Activated B cell treated with CpG ODN at 0.5 μM for 24 hours (primary cell): ENCODE measurements at regions not wholly inside any gene's neighbourhood (a gene's known extent, or its start where the extent isn't known, plus 50 kb on each side); places are given as distances from the start of the nearest gene placed in this dataset.

Experiments used
- ATAC-seq: fragments of 200-7000 bp; cut with Tn5 transposase; one replicate; pipeline ENCODE4 v1.10.0; 2021; ENCODE audit warnings: low read depth, mild to moderate bottlenecking, moderate library complexity
- CTCF ChIA-PET: fragments of 350-600 bp; sonication (Branson Sonifier 250); formaldehyde crosslinking; loops from one replicate; lab custom pipeline; 2021; ENCODE audit warnings: antibody characterized with exemption; lab: Charles Lee
- POLR2A ChIA-PET: fragments of 350-600 bp; sonication (Branson Sonifier 250); formaldehyde crosslinking; loops from one replicate; lab custom pipeline; 2021; ENCODE audit warnings: antibody characterized with exemption; lab: Charles Lee
- DNase-seq: peaks from one replicate; pipeline ENCODE4 v3.0.0; 2022
- H3K27ac Mint-ChIP-seq: one replicate; pipeline ENCODE4 v1.8.0; 2020; ENCODE audit warnings: mixed read lengths
- H3K27me3 Mint-ChIP-seq: one replicate; pipeline ENCODE4 v1.8.0; 2021; ENCODE audit warnings: mixed read lengths
- H3K36me3 Mint-ChIP-seq: one replicate; pipeline ENCODE4 v1.8.0; 2021; ENCODE audit warnings: low read depth, mixed read lengths
- H3K4me1 Mint-ChIP-seq: one replicate; pipeline ENCODE4 v1.8.0; 2021; ENCODE audit warnings: mixed read lengths
- H3K4me3 Mint-ChIP-seq: one replicate; pipeline ENCODE4 v1.8.0; 2020; ENCODE audit warnings: mild to moderate bottlenecking, mixed read lengths
- H3K9me3 Mint-ChIP-seq: one replicate; pipeline ENCODE4 v1.8.0; 2020; ENCODE audit warnings: mixed read lengths
- CTCF ChIP-seq: fragments of 200-600 bp; IDR thresholded peaks from one replicate; pipeline ENCODE4 v1.8.0; 2022; ENCODE audit warnings: antibody characterized with exemption, mild to moderate bottlenecking
- intact Hi-C: fragments of 100-400 bp; cut with micrococcal nuclease; formaldehyde crosslinking; loops from one replicate; pipeline ENCODE4 v1.15.1; 2024

- DNase-seq (no peak), ATAC-seq (no peak)
- H3K9me3 Mint-ChIP-seq: peaks cover 4% of the 10 kb centered on the region
- no peak for TF ChIP-seq CTCF
- ChIA-PET CTCF (no interaction called here), POLR2A (no interaction called here)
- no peak overlapping the region for H3K27ac Mint-ChIP-seq
- no peaks in the 10 kb centered on the region for H3K4me1 Mint-ChIP-seq
- no peak overlapping the region for H3K4me3 Mint-ChIP-seq
- intact Hi-C loops: no loop called here
- no peaks in the 10 kb centered on the region for H3K36me3 Mint-ChIP-seq
- H3K27me3 Mint-ChIP-seq: peaks cover 11% of the 10 kb centered on the region
These were observed 160.1 kb upstream of the DAP start for GRCh38 chr5:10921160-10921559.

- Mint-ChIP-seq H3K4me3 (no peak overlapping the region), H3K36me3 (no peaks in the 10 kb centered on the region), H3K27me3 (peaks cover 11% of the 10 kb centered on the region), H3K4me1 (no peaks in the 10 kb centered on the region), H3K27ac (no peak overlapping the region), H3K9me3 (no peaks in the 10 kb centered on the region)
- TF ChIP-seq CTCF: no peak
- intact Hi-C loops: no loop called here
- ChIA-PET POLR2A (no interaction called here), CTCF (no interaction called here)
- DNase-seq: no peak
- no peak for ATAC-seq
These were observed 159.4 kb upstream of the DAP start for GRCh38 chr5:10920400-10920799.

- H3K27ac Mint-ChIP-seq: no peak overlapping the region
- CTCF ChIA-PET: no interaction called here
- no peaks in the 10 kb centered on the region for H3K4me1 Mint-ChIP-seq
- peaks cover 8% of the 10 kb centered on the region for H3K27me3 Mint-ChIP-seq
- H3K4me3 Mint-ChIP-seq: no peak overlapping the region
- DNase-seq (no peak), ATAC-seq (no peak)
- POLR2A ChIA-PET: no interaction called here
- no peaks in the 10 kb centered on the region for H3K9me3 Mint-ChIP-seq
- no peak for TF ChIP-seq CTCF
- intact Hi-C loops: no loop called here
- H3K36me3 Mint-ChIP-seq: no peaks in the 10 kb centered on the region
These were observed 153.9 kb upstream of the DAP start for GRCh38 chr5:10914741-10915480.

- no peak overlapping the region for H3K4me3 Mint-ChIP-seq
- H3K27ac Mint-ChIP-seq: no peak overlapping the region
- intact Hi-C loops: no loop called here
- peaks cover 6% of the 10 kb centered on the region for H3K27me3 Mint-ChIP-seq
- ATAC-seq (no peak), DNase-seq (no peak)
- no peaks in the 10 kb centered on the region for H3K9me3 Mint-ChIP-seq
- ChIA-PET CTCF (no interaction called here), POLR2A (no interaction called here)
- no peaks in the 10 kb centered on the region for H3K36me3 Mint-ChIP-seq
- H3K4me1 Mint-ChIP-seq: no peaks in the 10 kb centered on the region
- no peak for TF ChIP-seq CTCF
These were observed 152.8 kb upstream of the DAP start for GRCh38 chr5:10913841-10914240.

- POLR2A ChIA-PET: no interaction called here
- DNase-seq (no peak), ATAC-seq (no peak)
- Mint-ChIP-seq H3K4me1 (no peaks in the 10 kb centered on the region), H3K36me3 (no peaks in the 10 kb centered on the region), H3K27ac (no peak overlapping the region), H3K4me3 (no peak overlapping the region), H3K9me3 (no peaks in the 10 kb centered on the region), H3K27me3 (peaks cover 6% of the 10 kb centered on the region)
- CTCF ChIA-PET: no interaction called here
- intact Hi-C loops: no loop called here
- no peak for TF ChIP-seq CTCF
These were observed 152.3 kb upstream of the DAP start for GRCh38 chr5:10913181-10913810.
